OCI-LY7 (cell line): ENCODE measurements at regions not wholly inside any gene's neighbourhood (a gene's known extent, or its start where the extent isn't known, plus 50 kb on each side); places are given as distances from the start of the nearest gene placed in this dataset.

Experiments
- BruUV-seq: library from RNA; stranded (reverse); fragments of 400-500 nt; replicated peaks from 2 replicates; lab custom pipeline; 2021; lab: Mats Ljungman, UMichigan
- CTCF ChIA-PET: fragments of 300-600 bp; sonication (Branson Sonifier 250); formaldehyde crosslinking; loops from one replicate; lab custom pipeline; 2022; ENCODE audit warnings: antibody characterized with exemption; ENCODE audit not compliant: unreplicated experiment; lab: Charles Lee
- POLR2A ChIA-PET: fragments of 300-600 bp; sonication (Branson Sonifier 250); formaldehyde crosslinking; loops from one replicate; lab custom pipeline; 2022; ENCODE audit warnings: antibody characterized with exemption; lab: Charles Lee
- DNase-seq: peaks from one replicate; pipeline ENCODE4 v3.0.0-alpha.2; 2015; ENCODE audit warnings: low spot score
- H2AFZ ChIP-seq: fragments of 200-600 bp; sonication (generic), shearing (Covaris generic); 2 replicates; pipeline ENCODE4 v1.6.1; 2014; ENCODE audit warnings: mild to moderate bottlenecking, antibody characterized with exemption, low read length, moderate library complexity
- H3K27ac ChIP-seq: fragments of 200-600 bp; sonication (generic); 2 replicates; pipeline ENCODE4 v1.5.1; 2014; ENCODE audit warnings: mixed run types, low read depth, mild to moderate bottlenecking, moderate library complexity, low read length, inconsistent platforms; ENCODE audit not compliant: poor library complexity, severe bottlenecking
- H3K36me3 ChIP-seq: fragments of 200-600 bp; sonication (generic); 2 replicates; pipeline ENCODE4 v1.6.1; 2014; ENCODE audit warnings: mild to moderate bottlenecking, antibody characterized with exemption, low read length, moderate library complexity, mixed read lengths; ENCODE audit not compliant: insufficient read depth
- H3K4me1 ChIP-seq: fragments of 200-600 bp; sonication (generic); 2 replicates; pipeline ENCODE4 v1.5.1; 2014; ENCODE audit warnings: mild to moderate bottlenecking, low read length; ENCODE audit not compliant: insufficient read depth, poor library complexity, severe bottlenecking
- H3K4me2 ChIP-seq: fragments of 200-600 bp; sonication (generic); 2 replicates; pipeline ENCODE4 v1.6.1; 2014; ENCODE audit warnings: mild to moderate bottlenecking, low read length
- H3K4me3 ChIP-seq: fragments of 200-600 bp; sonication (generic); 2 replicates; pipeline ENCODE4 v1.5.1; 2014; ENCODE audit warnings: mild to moderate bottlenecking, low read depth, low read length; ENCODE audit not compliant: poor library complexity, severe bottlenecking
- H3K79me2 ChIP-seq: fragments of 200-600 bp; sonication (generic); 2 replicates; pipeline ENCODE4 v1.6.1; 2016; ENCODE audit warnings: low read depth, mild to moderate bottlenecking, low read length, moderate library complexity, mixed read lengths; ENCODE audit not compliant: insufficient read depth
- H3K9me2 ChIP-seq: fragments of 200-600 bp; sonication (generic); 2 replicates; pipeline ENCODE4 v1.6.1; 2016; ENCODE audit warnings: mild to moderate bottlenecking, low read length, mixed read lengths; ENCODE audit not compliant: insufficient read depth
- H3K9me3 ChIP-seq: fragments of 200-600 bp; sonication (generic); 2 replicates; pipeline ENCODE4 v1.6.1; 2014; ENCODE audit warnings: mild to moderate bottlenecking, mixed run types, low read length, mixed read lengths
- H4K20me1 ChIP-seq: fragments of 200-600 bp; sonication (generic); 2 replicates; pipeline ENCODE4 v1.6.1; 2014; ENCODE audit warnings: mild to moderate bottlenecking, antibody characterized with exemption, low read length, moderate library complexity, mixed read lengths; ENCODE audit not compliant: insufficient read depth
- CTCF ChIP-seq: fragments of 200-600 bp; sonication (generic); conservative IDR thresholded peaks from 2 replicates; pipeline ENCODE4 v1.5.1; 2014; ENCODE audit warnings: mild to moderate bottlenecking, antibody characterized with exemption, low read length, moderate library complexity, mixed read lengths
- EZH2phosphoT487 ChIP-seq: fragments of 200-600 bp; sonication (generic); IDR thresholded peaks from 2 replicates; pipeline ENCODE4 v1.6.1; 2018; ENCODE audit warnings: low read depth, borderline replicate concordance, mild to moderate bottlenecking, mixed run types, antibody characterized with exemption, low read length, moderate library complexity, mixed read lengths
- intact Hi-C: fragments of 100-400 bp; cut with micrococcal nuclease; formaldehyde crosslinking; loops from one replicate; pipeline ENCODE4 v1.10.0; 2022; ENCODE audit not compliant: unreplicated experiment

GRCh38 chr7:130868139-130868538, 134.1 kb upstream of the KLF14 start:
- BruUV-seq: no TSS peak
- no peaks in the 10 kb centered on the region for H3K4me1 ChIP-seq
- H4K20me1 ChIP-seq: no peaks in the 10 kb centered on the region
- H3K36me3 ChIP-seq: peaks cover 15% of the 10 kb centered on the region; the same call in 1 of the 2 replicates
- no peaks in the 10 kb centered on the region for H3K79me2 ChIP-seq
- H3K27ac ChIP-seq: no peak overlapping the region
- H2AFZ ChIP-seq: no peak overlapping the region
- intact Hi-C loops: no loop called here
- CTCF ChIA-PET: no interaction called here
- POLR2A ChIA-PET: interaction anchor here (0.7 kb wide), 1 partner anchor 649 kb away, joined by 5 read pairs; no protein-coding TSS in a partner anchor
- no peak overlapping the region for H3K4me3 ChIP-seq
- no peak for TF ChIP-seq EZH2phosphoT487
- TF ChIP-seq CTCF: no peak
- no peaks in the 10 kb centered on the region for H3K9me3 ChIP-seq
- no peak for DNase-seq
- no peak overlapping the region for H3K4me2 ChIP-seq
- H3K9me2 ChIP-seq: no peaks in the 10 kb centered on the region

- Histone ChIP-seq H3K36me3 (peaks cover 15% of the 10 kb centered on the region; the same call in 1 of the 2 replicates), H2AFZ (no peak overlapping the region), H3K4me1 (no peaks in the 10 kb centered on the region), H3K79me2 (no peaks in the 10 kb centered on the region), H3K4me2 (no peak overlapping the region), H3K4me3 (no peak overlapping the region), H3K9me3 (no peaks in the 10 kb centered on the region), H3K9me2 (no peaks in the 10 kb centered on the region), H3K27ac (no peak overlapping the region), H4K20me1 (no peaks in the 10 kb centered on the region)
- intact Hi-C loops: no loop called here
- ChIA-PET CTCF (no interaction called here), POLR2A (interaction anchor here (0.6 to 0.8 kb wide), 2 partner anchors 19 to 992 kb away, joined by 3 read pairs; no protein-coding TSS in a partner anchor)
- TF ChIP-seq CTCF: no peak
- TF ChIP-seq EZH2phosphoT487: no peak
- BruUV-seq: no TSS peak
- no peak for DNase-seq
These were observed 135.9 kb upstream of the KLF14 start for GRCh38 chr7:130869918-130870317.

- CTCF ChIA-PET: no interaction called here
- no peaks in the 10 kb centered on the region for H3K4me1 ChIP-seq
- no peaks in the 10 kb centered on the region for H3K9me3 ChIP-seq
- no peak overlapping the region for H3K4me2 ChIP-seq
- H3K9me2 ChIP-seq: no peaks in the 10 kb centered on the region
- POLR2A ChIA-PET: interaction anchor here (1.0 to 1.2 kb wide), 2 partner anchors 20 to 549 kb away, joined by 3 read pairs; no protein-coding TSS in a partner anchor
- TF ChIP-seq EZH2phosphoT487 (no peak), CTCF (no peak)
- H3K27ac ChIP-seq: no peak overlapping the region
- no peaks in the 10 kb centered on the region for H3K79me2 ChIP-seq
- no peak overlapping the region for H3K4me3 ChIP-seq
- intact Hi-C loops: no loop called here
- no TSS peak for BruUV-seq
- peaks cover 6% of the 10 kb centered on the region for H3K36me3 ChIP-seq
- no peak for DNase-seq
- no peak overlapping the region for H2AFZ ChIP-seq
- H4K20me1 ChIP-seq: no peaks in the 10 kb centered on the region
These were observed 138.3 kb upstream of the KLF14 start for GRCh38 chr7:130872341-130872740.
